Karpas-422 (cell line): ENCODE measurements at regions not wholly inside any gene's neighbourhood (a gene's known extent, or its start where the extent isn't known, plus 50 kb on each side); places are given as distances from the start of the nearest gene placed in this dataset.
"Not testable (repeated sequence)": the region's sequence is repeated elsewhere in the genome, so short reads cannot be mapped to it uniquely, and the experiment has no call there.

Experiments used
- DNase-seq: peaks from one replicate; pipeline ENCODE4 v3.0.0-alpha.2; 2015
- H2AFZ ChIP-seq: fragments of 200-600 bp; sonication (generic); 2 replicates; pipeline ENCODE4 v1.6.1; 2014; ENCODE audit warnings: antibody characterized with exemption, low read length, mixed read lengths
- H3K27ac ChIP-seq: fragments of 200-600 bp; sonication (generic); 2 replicates; pipeline ENCODE4 v1.5.1; 2014; ENCODE audit warnings: mild to moderate bottlenecking, low read length, moderate library complexity
- H3K27me3 ChIP-seq: fragments of 200-600 bp; sonication (generic); 2 replicates; pipeline ENCODE4 v1.6.1; 2014; ENCODE audit warnings: low read length, mixed read lengths
- H3K36me3 ChIP-seq: fragments of 200-600 bp; sonication (generic); 2 replicates; pipeline ENCODE4 v1.6.1; 2014; ENCODE audit warnings: low read length, mixed read lengths; ENCODE audit not compliant: insufficient read depth
- H3K4me1 ChIP-seq: fragments of 200-600 bp; sonication (generic); 2 replicates; pipeline ENCODE4 v1.6.1; 2014; ENCODE audit warnings: mild to moderate bottlenecking, low read length, mixed read lengths
- H3K4me2 ChIP-seq: fragments of 200-600 bp; sonication (generic); 2 replicates; pipeline ENCODE4 v1.6.1; 2014; ENCODE audit warnings: low read length, low read depth, mild to moderate bottlenecking; ENCODE audit not compliant: poor library complexity, severe bottlenecking
- H3K4me3 ChIP-seq: fragments of 200-600 bp; sonication (generic); 2 replicates; pipeline ENCODE4 v1.5.1; 2014; ENCODE audit warnings: mild to moderate bottlenecking, antibody characterized with exemption, low read length, mixed read lengths
- H3K79me2 ChIP-seq: fragments of 200-600 bp; sonication (generic); 2 replicates; pipeline ENCODE4 v1.6.1; 2014; ENCODE audit warnings: mild to moderate bottlenecking, low read length, mixed read lengths
- H3K9ac ChIP-seq: fragments of 200-600 bp; sonication (generic); 2 replicates; pipeline ENCODE4 v1.6.0; 2014; ENCODE audit warnings: low read length
- H3K9me2 ChIP-seq: fragments of 200-600 bp; sonication (generic), shearing (Covaris generic); replicated peaks from 2 replicates; pipeline ENCODE4 v1.6.0; 2014; ENCODE audit warnings: mild to moderate bottlenecking, low read length, moderate library complexity; ENCODE audit not compliant: insufficient read depth
- H3K9me3 ChIP-seq: fragments of 300-700, 200-600 bp; sonication (generic); 2 replicates; pipeline ENCODE4 v1.6.1; 2014; ENCODE audit warnings: low read length, mixed read lengths
- H4K20me1 ChIP-seq: fragments of 200-600 bp; sonication (generic); 2 replicates; pipeline ENCODE4 v1.6.1; 2014; ENCODE audit warnings: mild to moderate bottlenecking, antibody characterized with exemption, low read length, low read depth; ENCODE audit not compliant: insufficient read depth

DNA sequence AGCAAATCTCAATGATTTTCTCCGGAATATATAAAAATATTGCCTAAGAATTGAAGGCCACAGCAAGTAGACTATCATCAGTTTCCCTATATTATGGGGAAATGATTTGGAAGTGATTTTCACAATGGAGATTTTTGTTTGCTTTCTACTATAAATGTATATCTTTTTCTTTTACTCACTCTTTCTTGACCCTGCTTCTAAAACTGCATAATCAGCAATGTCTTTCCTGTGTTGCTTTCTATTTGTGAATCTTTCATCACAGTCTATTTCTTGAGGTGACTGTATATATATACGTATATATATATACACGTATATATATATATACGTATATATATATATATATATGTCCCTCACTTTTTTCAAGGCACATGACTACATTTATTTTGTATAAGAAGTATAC lies 622.6 kb downstream of the DTWD2 start:
- 0 out of 2 replicates have a peak, but pooled peaks cover 3% of the 10 kb centered on the region for H3K9me2 ChIP-seq
- no peak overlapping the region for H3K9ac ChIP-seq
- DNase-seq, result no peak
- H3K4me1 ChIP-seq, result no peaks in the 10 kb centered on the region
- no peak overlapping the region for H3K4me3 ChIP-seq
- no peaks in the 10 kb centered on the region for H3K9me3 ChIP-seq
- no peak overlapping the region for H3K4me2 ChIP-seq
- no peak overlapping the region for H3K27ac ChIP-seq
- H3K27me3 ChIP-seq, result no peaks in the 10 kb centered on the region
- H3K79me2 ChIP-seq, result no peaks in the 10 kb centered on the region
- no peak overlapping the region for H2AFZ ChIP-seq
- no peaks in the 10 kb centered on the region for H3K36me3 ChIP-seq
- H4K20me1 ChIP-seq, result no peaks in the 10 kb centered on the region

DNA sequence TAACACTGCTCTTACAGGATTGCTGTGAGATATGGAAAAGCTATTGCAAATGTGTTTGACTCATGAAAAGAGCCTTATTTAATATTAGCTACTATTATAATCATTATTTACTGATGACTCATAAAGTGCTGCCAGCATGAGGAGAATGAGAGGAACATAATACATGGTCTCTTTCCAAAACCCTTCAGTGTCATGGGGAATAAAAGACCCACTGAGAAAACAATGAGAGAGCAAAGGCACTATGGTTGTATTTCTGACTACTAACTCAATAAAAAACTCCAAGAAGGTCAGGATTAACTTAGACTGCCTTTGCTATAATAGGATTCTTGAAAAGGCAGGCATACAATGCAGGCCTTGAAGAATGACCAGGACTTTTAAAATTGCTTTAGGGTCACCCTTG lies 633.5 kb downstream of the DTWD2 start:
- H3K9ac ChIP-seq, result no peak overlapping the region
- H3K4me1 ChIP-seq, result no peaks in the 10 kb centered on the region
- no peaks in the 10 kb centered on the region for H3K27me3 ChIP-seq
- no peak for DNase-seq
- 0 out of 2 replicates have a peak, but pooled peaks cover under 1% of the 10 kb centered on the region for H3K9me2 ChIP-seq
- H3K9me3 ChIP-seq, result no peaks in the 10 kb centered on the region
- no peak overlapping the region for H2AFZ ChIP-seq
- H3K36me3 ChIP-seq, result no peaks in the 10 kb centered on the region
- no peaks in the 10 kb centered on the region for H4K20me1 ChIP-seq
- H3K4me2 ChIP-seq, result no peak overlapping the region
- H3K79me2 ChIP-seq, result no peaks in the 10 kb centered on the region
- H3K4me3 ChIP-seq, result no peak overlapping the region
- no peak overlapping the region for H3K27ac ChIP-seq

DNA sequence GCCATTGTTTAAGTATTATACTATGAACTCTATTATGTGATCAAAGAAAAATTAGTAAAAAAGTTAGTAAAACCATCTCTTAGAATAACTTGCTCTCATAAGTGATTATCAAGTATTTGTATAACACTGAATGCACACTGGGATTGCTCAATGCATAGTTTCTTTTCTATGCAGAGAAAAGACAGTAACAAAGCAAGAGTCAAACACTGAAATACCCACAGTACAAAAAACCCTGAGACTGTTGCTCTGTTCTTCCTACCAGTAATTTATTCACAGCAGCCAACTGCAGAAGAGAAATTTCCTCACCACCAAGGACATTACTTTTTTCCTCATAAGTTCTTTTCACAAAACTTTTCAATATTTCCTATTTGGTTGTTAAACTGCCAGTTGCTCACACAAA lies 634.4 kb downstream of the DTWD2 start:
- H3K9ac ChIP-seq, result no peak overlapping the region
- H3K4me1 ChIP-seq, result no peaks in the 10 kb centered on the region
- no peaks in the 10 kb centered on the region for H4K20me1 ChIP-seq
- H3K9me3 ChIP-seq, result no peaks in the 10 kb centered on the region
- H3K27me3 ChIP-seq, result no peaks in the 10 kb centered on the region
- H3K9me2 ChIP-seq, result 0 out of 2 replicates have a peak, but pooled peaks cover 3% of the 10 kb centered on the region
- no peak overlapping the region for H3K4me2 ChIP-seq
- H3K79me2 ChIP-seq, result no peaks in the 10 kb centered on the region
- no peak for DNase-seq
- H3K27ac ChIP-seq, result no peak overlapping the region
- no peaks in the 10 kb centered on the region for H3K36me3 ChIP-seq
- H2AFZ ChIP-seq, result no peak overlapping the region
- H3K4me3 ChIP-seq, result no peak overlapping the region

DNA sequence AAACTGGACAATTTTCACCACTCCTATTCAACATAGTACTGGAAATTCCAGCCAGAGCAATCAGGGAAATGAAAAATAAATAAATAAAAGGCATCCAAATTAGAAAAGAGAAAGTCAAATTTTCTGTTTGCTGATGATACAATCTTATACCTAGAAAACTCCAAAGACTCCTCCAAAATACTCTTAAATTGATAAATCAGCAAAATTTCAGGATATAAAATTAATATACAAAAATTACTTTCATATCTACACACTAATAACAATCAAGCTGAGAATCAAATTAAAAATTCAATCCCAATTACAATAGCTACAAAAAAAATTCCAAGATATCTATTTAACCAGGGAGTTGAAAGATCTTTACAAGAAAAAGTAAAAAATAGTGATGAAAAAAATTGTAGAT lies 651.9 kb downstream of the DTWD2 start:
- H4K20me1 ChIP-seq, result no peaks in the 10 kb centered on the region
- no peak overlapping the region for H3K27ac ChIP-seq
- H3K9me3 ChIP-seq, result no peaks in the 10 kb centered on the region
- H3K9me2 ChIP-seq, result peaks cover 6% of the 10 kb centered on the region; the same call in 1 of the 2 replicates
- no peaks in the 10 kb centered on the region for H3K36me3 ChIP-seq
- H3K27me3 ChIP-seq, result no peaks in the 10 kb centered on the region
- H3K4me1 ChIP-seq, result no peaks in the 10 kb centered on the region
- DNase-seq, result no peak
- H3K79me2 ChIP-seq, result no peaks in the 10 kb centered on the region
- no peak overlapping the region for H3K9ac ChIP-seq
- H2AFZ ChIP-seq, result no peak overlapping the region
- no peak overlapping the region for H3K4me3 ChIP-seq
- no peak overlapping the region for H3K4me2 ChIP-seq

DNA sequence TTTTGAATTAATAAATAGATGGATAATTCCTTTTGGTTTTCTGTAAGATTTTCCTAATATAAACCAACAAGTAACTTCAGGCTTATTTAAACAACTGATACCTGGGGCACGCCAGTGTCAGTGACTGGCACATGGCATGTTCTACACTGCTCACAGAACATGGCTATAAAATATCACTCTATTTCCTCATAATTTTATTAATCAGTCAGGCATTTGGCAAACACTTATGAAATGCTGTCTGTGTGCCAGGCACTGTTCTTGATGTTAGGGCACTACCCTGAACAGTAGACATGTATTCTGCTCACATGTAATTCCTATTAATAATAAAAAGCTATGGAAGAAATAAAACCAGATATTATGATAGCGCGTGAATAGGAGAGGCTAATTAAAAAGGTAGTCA lies 661.0 kb downstream of the DTWD2 start:
- H4K20me1 ChIP-seq, result no peaks in the 10 kb centered on the region
- no peak overlapping the region for H3K4me2 ChIP-seq
- no peaks in the 10 kb centered on the region for H3K9me3 ChIP-seq
- H3K9me2 ChIP-seq, result no peaks in the 10 kb centered on the region
- no peak overlapping the region for H2AFZ ChIP-seq
- H3K9ac ChIP-seq, result no peak overlapping the region
- H3K79me2 ChIP-seq, result no peaks in the 10 kb centered on the region
- DNase-seq, result no peak
- no peaks in the 10 kb centered on the region for H3K4me1 ChIP-seq
- no peak overlapping the region for H3K27ac ChIP-seq
- H3K4me3 ChIP-seq, result no peak overlapping the region
- no peaks in the 10 kb centered on the region for H3K36me3 ChIP-seq
- no peaks in the 10 kb centered on the region for H3K27me3 ChIP-seq

DNA sequence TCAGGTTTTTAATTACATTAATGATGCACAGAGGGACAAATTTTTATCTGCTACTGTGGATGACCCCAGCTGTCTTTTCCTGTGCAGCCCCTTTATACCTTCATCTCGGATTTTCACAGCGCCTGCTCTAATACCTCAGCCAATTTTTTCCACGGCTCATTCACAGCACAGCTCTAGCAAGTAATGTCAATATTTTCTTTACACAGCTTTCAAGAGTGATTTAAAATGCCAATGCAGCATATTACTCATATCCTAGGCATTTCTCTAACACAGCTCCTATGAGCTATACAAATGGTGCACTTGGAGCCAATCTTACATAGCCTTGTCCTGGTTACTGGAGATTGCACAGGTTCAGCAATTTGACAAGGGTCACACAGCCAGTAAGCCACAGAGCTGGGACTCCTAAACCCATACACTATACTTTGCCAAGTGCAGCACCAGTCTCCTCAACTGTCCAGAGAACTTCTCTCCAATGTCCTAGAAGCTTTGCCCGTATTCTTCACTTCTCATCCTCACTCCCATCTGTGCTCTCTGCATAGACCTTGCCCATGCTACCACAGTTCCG lies 661.8 kb downstream of the DTWD2 start:
- H3K9me2 ChIP-seq, result no peaks in the 10 kb centered on the region
- H3K4me1 ChIP-seq, result no peaks in the 10 kb centered on the region
- H3K4me3 ChIP-seq, result no peak overlapping the region
- no peak overlapping the region for H3K9ac ChIP-seq
- H3K36me3 ChIP-seq, result no peaks in the 10 kb centered on the region
- DNase-seq, result no peak
- H3K27me3 ChIP-seq, result no peaks in the 10 kb centered on the region
- H3K9me3 ChIP-seq, result no peaks in the 10 kb centered on the region
- no peaks in the 10 kb centered on the region for H4K20me1 ChIP-seq
- no peak overlapping the region for H3K4me2 ChIP-seq
- H3K79me2 ChIP-seq, result no peaks in the 10 kb centered on the region
- H3K27ac ChIP-seq, result no peak overlapping the region
- H2AFZ ChIP-seq, result no peak overlapping the region

DNA sequence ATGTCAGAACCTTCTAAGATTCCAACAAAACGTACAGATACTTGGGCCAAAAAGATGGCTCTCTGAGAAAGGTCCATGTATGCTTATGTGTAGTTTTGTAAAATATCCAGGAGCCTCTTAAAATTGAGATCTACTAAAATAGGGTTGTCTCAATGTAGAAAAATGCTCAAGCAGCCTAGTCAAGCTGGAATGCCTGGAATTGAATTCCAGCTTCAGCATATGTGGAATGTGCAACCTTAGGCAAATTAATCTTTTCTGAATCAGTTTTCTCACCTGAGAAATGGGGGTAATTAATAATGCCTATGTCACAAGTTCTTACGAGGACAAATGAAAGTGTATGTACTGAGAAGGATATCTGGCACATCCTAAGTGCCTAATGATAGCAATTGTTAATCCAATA lies 662.4 kb downstream of the DTWD2 start:
- H3K9ac ChIP-seq, result no peak overlapping the region
- no peak overlapping the region for H3K27ac ChIP-seq
- no peaks in the 10 kb centered on the region for H3K9me3 ChIP-seq
- no peaks in the 10 kb centered on the region for H3K79me2 ChIP-seq
- no peaks in the 10 kb centered on the region for H3K9me2 ChIP-seq
- H2AFZ ChIP-seq, result no peak overlapping the region
- no peak for DNase-seq
- H4K20me1 ChIP-seq, result no peaks in the 10 kb centered on the region
- H3K4me3 ChIP-seq, result no peak overlapping the region
- no peaks in the 10 kb centered on the region for H3K36me3 ChIP-seq
- H3K4me2 ChIP-seq, result no peak overlapping the region
- no peaks in the 10 kb centered on the region for H3K4me1 ChIP-seq
- H3K27me3 ChIP-seq, result no peaks in the 10 kb centered on the region

DNA sequence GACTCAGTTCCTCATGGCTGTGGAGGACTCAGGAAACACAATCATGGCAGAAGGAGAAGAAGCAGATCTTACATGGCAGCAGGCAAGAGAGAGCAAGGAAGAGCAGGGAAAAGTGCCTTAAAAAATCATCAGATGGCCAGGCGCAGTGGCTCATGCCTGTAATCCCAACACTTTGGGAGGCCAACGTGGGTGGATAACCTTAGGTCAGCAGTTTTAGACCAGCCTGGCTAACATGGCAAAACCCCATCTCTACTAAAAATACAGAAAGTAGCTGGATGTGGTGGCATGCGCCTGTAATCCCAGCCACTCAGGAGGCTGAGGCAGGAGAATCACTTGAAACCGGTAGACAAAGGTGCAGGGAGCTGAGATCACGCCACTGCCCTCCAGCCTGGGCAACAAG lies 664.6 kb downstream of the DTWD2 start:
- H3K9ac ChIP-seq, H3K9me3 ChIP-seq, H3K79me2 ChIP-seq, H3K4me3 ChIP-seq, H4K20me1 ChIP-seq, H3K4me2 ChIP-seq, H3K27ac ChIP-seq, H3K27me3 ChIP-seq, H2AFZ ChIP-seq, DNase-seq, H3K9me2 ChIP-seq, H3K4me1 ChIP-seq, H3K36me3 ChIP-seq: not testable (repeated sequence)

DNA sequence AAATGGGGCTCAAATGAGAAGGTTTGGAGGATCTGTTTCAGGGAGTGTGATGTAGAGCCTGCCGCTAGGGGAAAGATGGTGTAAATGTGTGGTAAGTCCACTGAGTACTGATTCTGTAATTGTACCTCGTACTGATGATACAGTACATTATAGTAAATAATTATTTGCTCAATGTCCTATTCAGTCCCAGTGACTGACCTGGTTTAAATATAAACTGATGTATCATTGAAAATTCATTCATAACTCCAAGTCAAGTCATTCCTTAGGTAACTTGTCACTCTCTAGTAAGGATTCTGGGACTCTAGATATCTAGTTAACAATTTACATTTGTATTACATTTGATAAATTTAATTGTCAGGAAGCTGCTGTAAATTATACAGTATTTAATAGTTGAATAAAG lies 667.3 kb downstream of the DTWD2 start:
- no peak overlapping the region for H3K27ac ChIP-seq
- no peaks in the 10 kb centered on the region for H3K9me2 ChIP-seq
- no peaks in the 10 kb centered on the region for H3K36me3 ChIP-seq
- no peak overlapping the region for H3K4me3 ChIP-seq
- no peak overlapping the region for H3K9ac ChIP-seq
- H3K4me2 ChIP-seq, result no peak overlapping the region
- no peaks in the 10 kb centered on the region for H3K4me1 ChIP-seq
- no peak for DNase-seq
- H3K9me3 ChIP-seq, result no peaks in the 10 kb centered on the region
- H3K27me3 ChIP-seq, result no peaks in the 10 kb centered on the region
- H2AFZ ChIP-seq, result no peak overlapping the region
- H4K20me1 ChIP-seq, result no peaks in the 10 kb centered on the region
- no peaks in the 10 kb centered on the region for H3K79me2 ChIP-seq
